H1 (cell line): ENCODE measurements at regions not wholly inside any gene's neighbourhood (a gene's known extent, or its start where the extent isn't known, plus 50 kb on each side); places are given as distances from the start of the nearest gene placed in this dataset.

Source experiments
- CBX8 ChIP-seq: fragments of 300-800, 300-1000 bp; sonication (generic); IDR thresholded peaks from 2 replicates; pipeline ENCODE4 v1.7.1; 2016; ENCODE audit warnings: low read depth, low read length, borderline replicate concordance
- CTCF ChIP-seq, 3 experiments: IDR thresholded peaks; 1 replicate in 2 of 3; 2 replicates in 1 of 3; pipeline versions ENCODE4 v1.5.1 to v1.6.1; 2011; ENCODE audit warnings: low read length in 3 of 3, mild to moderate bottlenecking in 3 of 3, inconsistent platforms in 2 of 3, low read depth in 1 of 3, moderate library complexity in 1 of 3; ENCODE audit not compliant: insufficient read depth in 1 of 3; ENCODE audit errors: control extremely low read depth in 1 of 3
- EZH2 ChIP-seq: fragments of 200-600 bp; sonication (generic); IDR thresholded peaks from 2 replicates; pipeline ENCODE4 v1.7.1; 2012; ENCODE audit warnings: low read depth, mild to moderate bottlenecking, moderate library complexity, low read length, inconsistent platforms; ENCODE audit not compliant: severe bottlenecking
- RFX5 ChIP-seq: IDR thresholded peaks from 2 replicates; pipeline ENCODE4 v1.6.1; 2011; ENCODE audit warnings: low read depth, low read length, improper control_type of control experiment, borderline replicate concordance

DNA sequence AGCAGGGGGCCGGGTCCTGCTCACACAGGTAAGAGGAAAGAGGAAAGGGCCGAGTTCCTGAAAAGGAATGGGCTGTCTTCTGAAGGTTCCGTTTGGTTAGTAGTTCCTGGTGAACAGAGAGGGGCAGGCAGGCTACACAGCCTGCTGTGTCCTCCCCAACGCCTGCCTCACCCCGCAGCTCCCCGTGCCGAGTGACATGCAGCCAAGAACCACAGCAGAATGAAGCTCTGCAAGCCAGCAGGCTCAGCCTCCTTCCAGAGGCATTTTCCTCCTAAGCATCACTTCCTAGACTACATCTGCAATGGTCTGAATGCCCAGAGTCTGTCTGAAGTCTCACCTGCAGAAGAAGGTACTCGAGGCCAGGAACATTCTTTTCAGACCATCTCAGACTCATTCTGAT, 202.4 kb upstream of the TCERG1L start:
- TF ChIP-seq EZH2 (no peak), CTCF (IDR thresholded peaks at IDR 0.05; ENCODE audit: control extremely low read depth in 1 of 3, insufficient read depth in 1 of 3, low read depth in 1 of 3, low read length in 3 of 3) (no peak), CBX8 (no peak), RFX5 (no peak)
